GM23248 (cell line): ENCODE measurements at regions not wholly inside any gene's neighbourhood (a gene's known extent, or its start where the extent isn't known, plus 50 kb on each side); places are given as distances from the start of the nearest gene placed in this dataset.
A peak's percentile ranks its signal among the peaks of the same experiment; 100 is the strongest.

Experiments
- DNase-seq: peaks from one replicate; pipeline ENCODE4 v3.0.0-alpha.2; 2015
- H2AFZ ChIP-seq: fragments of 200-600 bp; sonication (generic); 2 replicates; pipeline ENCODE4 v1.6.1; 2016; ENCODE audit warnings: antibody characterized with exemption
- H3F3A ChIP-seq: fragments of 200-600 bp; sonication (generic); 2 replicates; pipeline ENCODE4 v1.6.1; 2016; ENCODE audit warnings: mild to moderate bottlenecking, antibody characterized with exemption, mixed run types; ENCODE audit not compliant: insufficient read depth
- H3K27ac ChIP-seq: fragments of 200-600 bp; sonication (generic); 2 replicates; pipeline ENCODE4 v1.5.1; 2016; ENCODE audit warnings: mild to moderate bottlenecking
- H3K27me3 ChIP-seq: fragments of 200-600 bp; sonication (generic); replicated peaks from 2 replicates; pipeline ENCODE4 v1.6.1; 2016; ENCODE audit warnings: mild to moderate bottlenecking; ENCODE audit not compliant: insufficient read depth
- H3K36me3 ChIP-seq: fragments of 200-600 bp; sonication (generic); 2 replicates; pipeline ENCODE4 v1.6.1; 2016; ENCODE audit warnings: low read depth, mild to moderate bottlenecking
- H3K4me1 ChIP-seq: fragments of 200-600 bp; sonication (generic); 2 replicates; pipeline ENCODE4 v1.6.1; 2016; ENCODE audit warnings: mild to moderate bottlenecking; ENCODE audit not compliant: insufficient read depth
- H3K4me2 ChIP-seq: fragments of 200-600 bp; sonication (generic); one replicate; pipeline ENCODE4 v1.6.1; 2016; ENCODE audit warnings: mild to moderate bottlenecking; ENCODE audit not compliant: unreplicated experiment
- H3K4me3 ChIP-seq: fragments of 200-600 bp; sonication (generic); 2 replicates; pipeline ENCODE4 v1.5.1; 2016; ENCODE audit warnings: mild to moderate bottlenecking
- H3K79me2 ChIP-seq: fragments of 200-600 bp; sonication (generic); 2 replicates; pipeline ENCODE4 v1.6.1; 2016; ENCODE audit warnings: mild to moderate bottlenecking; ENCODE audit not compliant: insufficient read depth
- H3K9ac ChIP-seq: fragments of 200-600 bp; sonication (generic); 2 replicates; pipeline ENCODE4 v1.6.1; 2016; ENCODE audit warnings: mild to moderate bottlenecking
- H3K9me2 ChIP-seq: fragments of 200-600 bp; sonication (generic); 2 replicates; pipeline ENCODE4 v1.6.1; 2016; ENCODE audit warnings: mixed run types, mild to moderate bottlenecking, moderate library complexity; ENCODE audit not compliant: insufficient read depth
- H3K9me3 ChIP-seq: fragments of 200-600 bp; sonication (generic); one replicate; pipeline ENCODE4 v1.6.1; 2017; ENCODE audit warnings: low read depth
- H4K20me1 ChIP-seq: fragments of 200-600 bp; sonication (generic); 2 replicates; pipeline ENCODE4 v1.6.0; 2016; ENCODE audit not compliant: insufficient read depth
- EZH2 ChIP-seq: fragments of 200-600 bp; sonication (generic); IDR thresholded peaks from 2 replicates; pipeline ENCODE4 v1.6.1; 2018; ENCODE audit warnings: antibody characterized with exemption, mild to moderate bottlenecking; ENCODE audit not compliant: insufficient read depth, poor library complexity, severe bottlenecking
- EZH2phosphoT487 ChIP-seq: fragments of 200-600 bp; sonication (generic); IDR thresholded peaks from 2 replicates; pipeline ENCODE4 v1.6.1; 2018; ENCODE audit warnings: antibody characterized with exemption, moderate library complexity, mild to moderate bottlenecking, low read depth; ENCODE audit not compliant: insufficient read depth
- WGBS, 2 experiments: methylation state at CpG; one replicate each; pipeline ENCODE4 v1.1.6; 2015 to 2017; ENCODE audit warnings: low lambda C conversion rate in 2 of 2, low coverage in 1 of 2; ENCODE audit errors: missing lambda C conversion rate in 2 of 2; 5-methylcytosine and 5-hydroxymethylcytosine counted together
- in situ Hi-C: fragments of 300-500 bp; cut with MboI; formaldehyde crosslinking; loops from 2 replicates; pipeline ENCODE4 v1.15.0; 2020

- no peaks in the 10 kb centered on the region for H3K9me3 ChIP-seq
- 20 to 25% methylated on average over 3 of the region's 3 CpGs for WGBS, 2 experiments
These were observed 581.0 kb upstream of the MAP3K7 start for GRCh38 chr6:91167846-91168245.

DNA sequence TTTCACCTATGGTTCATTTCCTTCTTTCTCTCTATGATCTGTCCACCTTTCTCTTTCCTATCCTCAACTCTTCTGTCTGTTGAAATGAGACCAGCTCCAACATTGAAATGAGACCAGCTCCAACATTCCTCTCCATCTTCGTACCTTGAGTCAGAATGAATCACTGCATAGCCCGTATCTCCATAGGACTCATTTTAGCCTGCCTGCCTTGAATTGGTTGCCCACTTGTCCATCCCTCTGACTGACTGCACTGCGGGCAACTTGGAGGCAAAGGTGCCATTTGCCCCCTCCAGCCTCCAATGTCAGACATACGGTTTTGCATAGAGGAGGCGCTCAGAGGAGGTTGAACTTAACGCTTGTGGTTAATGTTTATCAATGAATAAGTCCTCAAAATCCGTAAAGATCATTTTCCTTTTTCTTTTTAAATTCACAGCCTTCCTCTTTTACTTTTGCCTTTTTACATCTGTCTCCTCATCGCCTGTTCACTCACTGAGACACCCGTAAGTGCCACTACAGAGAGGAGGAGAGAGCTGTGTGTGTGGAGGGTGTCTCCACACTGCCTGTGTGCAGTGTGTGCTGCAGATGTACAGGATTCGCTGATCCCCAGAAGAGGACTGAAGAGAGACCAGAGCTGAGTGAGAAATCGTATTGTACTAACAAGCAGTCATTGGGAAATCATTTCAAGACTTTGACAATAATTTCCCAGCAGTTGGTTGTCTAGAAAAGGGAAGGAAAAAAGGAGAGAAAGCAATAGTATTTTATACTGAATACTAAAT, 579.6 kb upstream of the MAP3K7 start:
- Histone ChIP-seq H3K4me2 (no peak overlapping the region), H3K9me2 (no peaks in the 10 kb centered on the region), H3K27ac (no peak overlapping the region), H3K79me2 (no peaks in the 10 kb centered on the region), H3F3A (no peaks in the 10 kb centered on the region), H4K20me1 (no peaks in the 10 kb centered on the region), H3K4me3 (no peak overlapping the region), H2AFZ (no peak overlapping the region), H3K4me1 (no peaks in the 10 kb centered on the region), H3K9ac (no peak overlapping the region), H3K36me3 (no peaks in the 10 kb centered on the region), H3K27me3 (no peaks in the 10 kb centered on the region), H3K9me3 (no peaks in the 10 kb centered on the region)
- TF ChIP-seq EZH2 (no peak), EZH2phosphoT487 (no peak)
- DNase-seq, result peak; percentile 0
- 12 to 15% methylated on average over 11 of the region's 11 CpGs for WGBS, 2 experiments
- in situ Hi-C loops, result no loop called here

More at GRCh38 chr6:91167846-91168245, 581.0 kb upstream of the MAP3K7 start:
- DNase-seq, result no peak
- Histone ChIP-seq H3K4me2 (no peak overlapping the region), H3K27ac (no peak overlapping the region), H2AFZ (no peak overlapping the region), H3K36me3 (no peaks in the 10 kb centered on the region), H3K4me1 (no peaks in the 10 kb centered on the region), H3K4me3 (no peak overlapping the region), H3K79me2 (no peaks in the 10 kb centered on the region), H3F3A (no peaks in the 10 kb centered on the region), H3K9me2 (no peaks in the 10 kb centered on the region), H4K20me1 (no peaks in the 10 kb centered on the region), H3K9ac (no peak overlapping the region), H3K27me3 (no peaks in the 10 kb centered on the region)
- in situ Hi-C loops, result no loop called here
- no peak for TF ChIP-seq EZH2phosphoT487
- no peak for TF ChIP-seq EZH2

DNA sequence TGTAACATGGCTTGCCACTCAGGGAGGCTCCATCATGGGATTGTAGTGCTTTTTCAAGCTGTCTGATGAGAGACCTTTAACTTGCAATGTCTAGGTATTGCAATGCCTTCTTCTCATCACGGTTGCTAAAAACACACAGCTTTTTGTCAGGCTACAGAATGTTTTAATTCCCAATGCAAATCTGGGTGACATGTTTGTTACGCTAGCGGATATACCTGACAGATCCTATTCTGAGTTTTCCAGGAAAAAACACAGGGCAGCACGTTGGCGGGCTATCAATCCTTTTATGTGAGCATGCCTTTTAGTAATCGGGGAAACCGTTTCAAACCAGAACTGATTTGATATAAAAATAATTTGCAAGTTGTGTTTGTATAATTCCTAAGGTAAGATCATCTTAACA, 577.2 kb upstream of the MAP3K7 start:
- no peak overlapping the region for H2AFZ ChIP-seq
- DNase-seq, result no peak
- no peaks in the 10 kb centered on the region for H4K20me1 ChIP-seq
- H3K9ac ChIP-seq, result no peak overlapping the region
- no peaks in the 10 kb centered on the region for H3K27me3 ChIP-seq
- TF ChIP-seq EZH2 (no peak), EZH2phosphoT487 (no peak)
- no peak overlapping the region for H3K4me2 ChIP-seq
- WGBS, 2 experiments, result 57 to 60% methylated on average over 7 of the region's 7 CpGs
- H3K4me3 ChIP-seq, result no peak overlapping the region
- H3F3A ChIP-seq, result no peaks in the 10 kb centered on the region
- H3K36me3 ChIP-seq, result no peaks in the 10 kb centered on the region
- no peaks in the 10 kb centered on the region for H3K9me2 ChIP-seq
- H3K4me1 ChIP-seq, result no peaks in the 10 kb centered on the region
- in situ Hi-C loops, result no loop called here
- no peaks in the 10 kb centered on the region for H3K79me2 ChIP-seq
- no peaks in the 10 kb centered on the region for H3K9me3 ChIP-seq
- no peak overlapping the region for H3K27ac ChIP-seq

DNA sequence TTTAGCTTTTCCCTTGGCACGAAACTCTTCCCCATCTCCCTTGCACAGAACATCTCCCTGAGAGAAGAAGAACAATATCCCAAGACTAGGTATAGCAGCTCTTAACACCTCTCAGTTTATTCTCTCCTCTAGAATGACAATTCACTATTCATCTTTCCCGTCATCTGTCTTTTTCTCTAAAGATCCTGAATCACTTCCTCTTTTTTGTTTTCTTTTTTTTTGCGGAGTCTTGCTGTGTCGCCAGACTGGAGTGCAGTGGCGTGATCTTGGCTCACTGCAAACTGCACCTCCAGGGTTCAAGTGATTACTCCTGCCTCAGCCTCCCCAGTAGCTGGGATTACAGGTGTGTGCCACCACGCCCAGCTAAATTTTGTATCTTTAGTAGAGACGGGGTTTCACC, 574.4 kb upstream of the MAP3K7 start:
- Histone ChIP-seq H2AFZ (no peak overlapping the region), H3K79me2 (no peaks in the 10 kb centered on the region), H3K9me2 (no peaks in the 10 kb centered on the region), H3K4me2 (no peak overlapping the region), H3K4me1 (no peaks in the 10 kb centered on the region), H3K27ac (no peak overlapping the region), H3K4me3 (no peak overlapping the region), H3K9me3 (no peaks in the 10 kb centered on the region), H3K27me3 (no peaks in the 10 kb centered on the region), H3K36me3 (no peaks in the 10 kb centered on the region), H4K20me1 (no peaks in the 10 kb centered on the region), H3K9ac (no peak overlapping the region), H3F3A (no peaks in the 10 kb centered on the region)
- 59 to 64% methylated on average over 7 of the region's 7 CpGs for WGBS, 2 experiments
- no peak for DNase-seq
- in situ Hi-C loops, result no loop called here
- no peak for TF ChIP-seq EZH2phosphoT487
- no peak for TF ChIP-seq EZH2
